ENCODE measurements at regions not wholly inside any gene's neighbourhood (a gene's known extent, or its start where the extent isn't known, plus 50 kb on each side); places are given as distances from the start of the nearest gene placed in this dataset.

DNA sequence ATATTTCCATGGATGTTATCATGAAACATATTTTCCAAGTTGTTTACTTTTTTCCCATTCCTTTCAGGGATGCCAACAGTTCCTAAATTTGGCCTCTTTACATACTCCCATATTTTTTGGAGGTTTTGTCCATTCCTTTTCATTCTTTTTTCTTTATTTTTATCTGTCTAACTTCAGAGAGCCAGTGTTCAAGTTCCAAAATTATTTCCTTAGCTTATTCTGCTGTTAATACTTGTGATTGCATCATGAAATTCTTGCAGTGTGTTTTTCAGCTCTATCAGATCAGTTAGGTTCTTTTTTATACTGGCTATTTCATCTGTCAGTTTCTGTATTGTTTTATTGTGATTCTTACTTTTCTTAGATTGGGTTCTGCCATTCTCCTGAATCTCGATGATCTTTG lies 89.9 kb upstream of the TCF21 start:
- Mint-ChIP-seq H3K9me3 (peaks cover 3 to 11% (median 5%) of the 10 kb centered on the region in 5 donors), H3K4me3 (no peak overlapping the region), H3K27me3 (peaks cover 2 to 7% of the 10 kb centered on the region in 2 donors), H3K27ac (no peak overlapping the region), H3K36me3 (no peaks in the 10 kb centered on the region), H3K4me1 (no peaks in the 10 kb centered on the region)
- CTCF ChIA-PET = no interaction called here
- Histone ChIP-seq H3K4me3 (ENCODE audit: low read length) (no peak overlapping the region), H3K4me1 (ENCODE audit: insufficient read depth, low read length) (no peaks in the 10 kb centered on the region), H3K9me3 (ENCODE audit: low read length) (no peaks in the 10 kb centered on the region), H3K27me3 (ENCODE audit: insufficient read depth, low read length, poor library complexity, severe bottlenecking) (no peaks in the 10 kb centered on the region), H3K27ac (ENCODE audit: low read depth, low read length) (no peak overlapping the region), H3K36me3 (ENCODE audit: insufficient read depth, low read length) (no peaks in the 10 kb centered on the region)
- no peak for DNase-seq
- POLR2A ChIA-PET = no interaction called here

DNA sequence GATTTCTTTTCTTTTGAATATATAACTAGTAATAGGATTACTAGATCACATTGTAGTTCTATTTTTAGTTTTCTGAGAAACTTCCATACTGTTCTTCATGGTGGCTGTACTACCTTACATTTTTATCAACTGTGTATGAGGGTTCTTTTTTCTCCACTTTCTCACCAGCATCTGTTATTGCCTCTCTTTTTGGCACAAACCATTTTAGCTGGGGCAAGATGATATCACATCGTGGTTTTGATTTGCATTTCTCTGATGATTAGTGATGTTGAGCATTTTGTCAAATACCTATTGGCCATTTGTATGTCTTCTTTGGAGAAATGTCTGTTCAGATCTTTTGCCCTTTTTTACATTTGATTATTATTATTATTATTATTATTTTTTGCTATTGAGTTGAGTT lies 86.1 kb upstream of the TCF21 start:
- Histone ChIP-seq H3K27me3 (ENCODE audit: insufficient read depth, low read length, poor library complexity, severe bottlenecking) (no peaks in the 10 kb centered on the region), H3K9me3 (ENCODE audit: low read length) (no peaks in the 10 kb centered on the region), H3K27ac (ENCODE audit: low read depth, low read length) (no peak overlapping the region), H3K4me1 (ENCODE audit: insufficient read depth, low read length) (no peaks in the 10 kb centered on the region), H3K4me3 (ENCODE audit: low read length) (no peak overlapping the region), H3K36me3 (ENCODE audit: insufficient read depth, low read length) (no peaks in the 10 kb centered on the region)
- Mint-ChIP-seq H3K27me3 (peaks cover 7 to 15% of the 10 kb centered on the region in 2 donors), H3K4me3 (no peak overlapping the region), H3K36me3 (no peaks in the 10 kb centered on the region), H3K27ac (no peak overlapping the region), H3K9me3 (peaks cover 3 to 6% (median 5%) of the 10 kb centered on the region in 5 donors), H3K4me1 (no peaks in the 10 kb centered on the region)
- CTCF ChIA-PET = no interaction called here
- DNase-seq = no peak
- POLR2A ChIA-PET = no interaction called here

DNA sequence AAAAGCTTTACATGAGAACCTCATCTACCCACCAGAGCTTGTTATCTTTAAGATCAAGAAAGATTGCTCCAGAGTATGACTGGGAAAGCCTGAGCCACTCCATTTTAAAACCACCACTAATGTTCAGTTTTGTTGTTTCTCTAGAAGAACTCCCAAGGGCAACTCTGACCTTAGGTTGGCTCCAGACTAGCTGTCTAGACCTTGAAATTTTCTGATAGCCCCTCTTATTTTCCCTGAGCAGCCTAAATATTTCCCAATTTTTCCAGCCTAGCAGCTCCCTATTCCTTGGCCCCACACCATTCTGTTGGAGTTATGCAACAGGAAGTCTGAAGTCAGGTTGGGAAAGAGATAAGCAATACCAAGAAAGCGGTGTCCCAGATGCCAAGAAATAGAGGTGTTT lies 84.6 kb upstream of the TCF21 start:
- ChIA-PET CTCF (no interaction called here), POLR2A (no interaction called here)
- Histone ChIP-seq H3K27me3 (ENCODE audit: insufficient read depth, low read length, poor library complexity, severe bottlenecking) (no peaks in the 10 kb centered on the region), H3K27ac (ENCODE audit: low read depth, low read length) (no peak overlapping the region), H3K4me3 (ENCODE audit: low read length) (no peak overlapping the region), H3K4me1 (ENCODE audit: insufficient read depth, low read length) (no peaks in the 10 kb centered on the region), H3K36me3 (ENCODE audit: insufficient read depth, low read length) (no peaks in the 10 kb centered on the region), H3K9me3 (ENCODE audit: low read length) (no peaks in the 10 kb centered on the region)
- no peak for DNase-seq
- Mint-ChIP-seq H3K9me3 (peaks cover 0 to 3% (median under 1%) of the 10 kb centered on the region in 5 donors), H3K36me3 (no peaks in the 10 kb centered on the region), H3K27ac (no peak overlapping the region), H3K4me3 (no peak overlapping the region), H3K27me3 (peaks cover 7 to 15% of the 10 kb centered on the region in 2 donors), H3K4me1 (no peaks in the 10 kb centered on the region)

DNA sequence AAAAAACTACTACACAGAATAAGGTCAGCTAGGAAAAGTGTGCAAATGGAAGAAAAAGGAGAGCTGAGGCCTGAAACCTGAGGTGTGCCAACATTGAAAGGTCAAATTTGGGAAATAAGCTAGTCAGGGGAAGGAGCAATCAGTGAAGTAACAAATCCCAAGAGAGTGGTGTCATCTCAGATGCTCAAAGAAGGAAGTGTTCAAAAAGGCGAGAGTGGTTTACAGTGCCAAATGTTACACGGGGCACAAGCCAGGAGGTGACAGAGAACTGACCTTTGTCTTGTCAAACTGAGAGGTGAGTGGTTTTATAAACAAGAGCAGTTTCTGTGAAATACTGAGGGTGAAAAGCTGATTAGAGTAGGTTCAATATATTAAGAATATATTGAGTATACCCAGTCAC lies 83.0 kb upstream of the TCF21 start:
- Mint-ChIP-seq H3K27me3 (peaks cover 7 to 20% of the 10 kb centered on the region in 2 donors), H3K4me3 (no peak overlapping the region), H3K27ac (no peak overlapping the region), H3K36me3 (no peaks in the 10 kb centered on the region), H3K9me3 (peaks cover 0 to 5% (median 0%) of the 10 kb centered on the region in 5 donors), H3K4me1 (no peaks in the 10 kb centered on the region)
- H3K4me3 ChIP-seq (ENCODE audit: low read length) = no peak overlapping the region
- no peaks in the 10 kb centered on the region for H3K9me3 ChIP-seq (ENCODE audit: low read length)
- H3K4me1 ChIP-seq (ENCODE audit: insufficient read depth, low read length) = no peaks in the 10 kb centered on the region
- ChIA-PET CTCF (no interaction called here), POLR2A (no interaction called here)
- no peak overlapping the region for H3K27ac ChIP-seq (ENCODE audit: low read depth, low read length)
- H3K36me3 ChIP-seq (ENCODE audit: insufficient read depth, low read length) = no peaks in the 10 kb centered on the region
- no peak for DNase-seq
- no peaks in the 10 kb centered on the region for H3K27me3 ChIP-seq (ENCODE audit: insufficient read depth, low read length, poor library complexity, severe bottlenecking)

DNA sequence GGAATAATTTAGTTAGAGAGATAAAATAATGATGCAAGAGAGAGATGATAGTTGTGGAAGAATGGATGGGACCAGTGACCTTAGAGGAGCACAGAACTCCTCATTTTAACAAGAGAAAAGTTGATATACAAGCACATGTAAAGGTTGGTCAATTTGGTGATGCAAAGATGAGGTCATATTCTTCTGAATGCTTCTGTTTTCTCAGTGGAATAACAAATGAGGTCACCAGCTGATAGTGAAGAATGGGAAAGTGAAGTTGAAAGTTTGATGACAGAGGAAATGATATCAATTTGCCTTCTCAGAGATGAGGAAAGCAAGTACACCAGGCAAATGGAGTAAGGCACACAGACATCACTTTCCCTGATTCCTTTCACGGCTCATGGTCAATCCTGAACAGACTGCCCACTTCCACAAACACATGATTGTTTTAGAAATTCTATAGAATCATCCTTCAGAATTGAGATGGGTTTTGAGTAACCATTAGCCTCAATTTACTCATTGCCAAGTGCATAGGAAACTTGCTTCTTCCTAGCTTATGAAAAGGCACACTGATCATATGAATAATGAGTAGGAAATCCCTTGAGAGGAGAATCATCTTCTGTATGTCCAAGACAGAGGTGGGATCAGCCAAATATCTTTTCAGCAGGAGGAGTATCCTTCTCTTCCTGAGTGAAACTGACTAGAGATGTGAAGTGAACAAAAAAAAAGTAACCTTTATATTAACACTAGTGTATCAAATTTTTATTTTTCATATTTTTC lies 82.4 kb upstream of the TCF21 start:
- no peaks in the 10 kb centered on the region for H3K27me3 ChIP-seq (ENCODE audit: insufficient read depth, low read length, poor library complexity, severe bottlenecking)
- ChIA-PET POLR2A (no interaction called here), CTCF (no interaction called here)
- H3K9me3 ChIP-seq (ENCODE audit: low read length) = no peaks in the 10 kb centered on the region
- Mint-ChIP-seq H3K27me3 (peaks cover 10 to 24% of the 10 kb centered on the region in 2 donors), H3K27ac (no peak overlapping the region), H3K4me1 (no peaks in the 10 kb centered on the region), H3K36me3 (no peaks in the 10 kb centered on the region), H3K9me3 (peaks cover 0 to 5% (median 0%) of the 10 kb centered on the region in 5 donors), H3K4me3 (no peak overlapping the region)
- H3K36me3 ChIP-seq (ENCODE audit: insufficient read depth, low read length) = no peaks in the 10 kb centered on the region
- no peak overlapping the region for H3K4me3 ChIP-seq (ENCODE audit: low read length)
- no peak for DNase-seq
- no peak overlapping the region for H3K27ac ChIP-seq (ENCODE audit: low read depth, low read length)
- H3K4me1 ChIP-seq (ENCODE audit: insufficient read depth, low read length) = no peaks in the 10 kb centered on the region

DNA sequence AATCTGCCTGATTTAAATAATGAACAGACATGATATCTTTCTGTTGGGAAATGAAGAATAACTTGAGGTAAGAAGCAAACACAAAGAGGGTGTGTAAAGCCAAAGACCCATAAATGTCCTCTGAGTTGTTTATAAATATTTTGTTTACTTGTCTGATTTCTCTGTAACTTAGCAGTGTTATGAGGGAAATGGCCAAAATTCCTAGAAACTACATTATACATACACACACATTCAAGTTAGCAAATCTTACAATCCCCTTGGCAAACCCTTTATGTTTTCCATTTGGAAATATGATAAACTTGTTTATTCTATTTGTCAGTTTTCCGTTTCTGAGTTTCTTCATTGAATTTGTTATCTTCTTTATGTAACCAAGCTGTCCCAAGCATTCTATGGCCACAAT lies 81.4 kb upstream of the TCF21 start:
- ChIA-PET CTCF (no interaction called here), POLR2A (no interaction called here)
- Histone ChIP-seq H3K4me3 (ENCODE audit: low read length) (no peak overlapping the region), H3K27ac (ENCODE audit: low read depth, low read length) (no peak overlapping the region), H3K27me3 (ENCODE audit: insufficient read depth, low read length, poor library complexity, severe bottlenecking) (no peaks in the 10 kb centered on the region), H3K36me3 (ENCODE audit: insufficient read depth, low read length) (no peaks in the 10 kb centered on the region), H3K4me1 (ENCODE audit: insufficient read depth, low read length) (no peaks in the 10 kb centered on the region), H3K9me3 (ENCODE audit: low read length) (no peaks in the 10 kb centered on the region)
- Mint-ChIP-seq H3K27ac (no peak overlapping the region), H3K9me3 (peaks cover 0 to 5% (median 0%) of the 10 kb centered on the region in 5 donors), H3K27me3 (peaks cover 12 to 22% of the 10 kb centered on the region in 2 donors), H3K4me1 (no peaks in the 10 kb centered on the region), H3K4me3 (no peak overlapping the region), H3K36me3 (no peaks in the 10 kb centered on the region)
- no peak for DNase-seq

DNA sequence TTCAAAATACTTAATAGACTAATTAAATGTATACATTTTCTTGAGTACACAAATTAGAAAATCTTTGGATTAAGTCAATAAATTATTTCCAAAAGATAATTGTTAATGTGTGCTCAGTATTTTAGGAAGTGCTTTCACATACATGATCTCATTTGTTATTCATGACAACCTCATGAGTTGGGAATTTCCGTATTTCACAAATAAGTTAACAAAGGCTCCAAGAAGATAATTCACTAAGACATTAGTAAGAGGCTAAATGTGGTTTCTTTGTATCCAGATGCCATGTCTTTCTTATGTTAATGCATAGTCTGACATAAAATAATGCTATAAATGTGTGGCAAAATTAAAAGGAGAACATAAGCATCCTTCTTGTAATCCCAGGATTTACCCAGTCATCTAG lies 79.5 kb upstream of the TCF21 start:
- ChIA-PET CTCF (no interaction called here), POLR2A (no interaction called here)
- Mint-ChIP-seq H3K36me3 (no peaks in the 10 kb centered on the region), H3K4me1 (no peaks in the 10 kb centered on the region), H3K9me3 (peaks cover 0 to 5% (median 0%) of the 10 kb centered on the region in 5 donors), H3K27me3 (peaks cover 14 to 22% of the 10 kb centered on the region in 2 donors), H3K27ac (no peak overlapping the region), H3K4me3 (no peak overlapping the region)
- Histone ChIP-seq H3K27ac (ENCODE audit: low read depth, low read length) (no peak overlapping the region), H3K4me1 (ENCODE audit: insufficient read depth, low read length) (no peaks in the 10 kb centered on the region), H3K27me3 (ENCODE audit: insufficient read depth, low read length, poor library complexity, severe bottlenecking) (no peaks in the 10 kb centered on the region), H3K4me3 (ENCODE audit: low read length) (no peak overlapping the region), H3K36me3 (ENCODE audit: insufficient read depth, low read length) (no peaks in the 10 kb centered on the region), H3K9me3 (ENCODE audit: low read length) (no peaks in the 10 kb centered on the region)
- DNase-seq = no peak

DNA sequence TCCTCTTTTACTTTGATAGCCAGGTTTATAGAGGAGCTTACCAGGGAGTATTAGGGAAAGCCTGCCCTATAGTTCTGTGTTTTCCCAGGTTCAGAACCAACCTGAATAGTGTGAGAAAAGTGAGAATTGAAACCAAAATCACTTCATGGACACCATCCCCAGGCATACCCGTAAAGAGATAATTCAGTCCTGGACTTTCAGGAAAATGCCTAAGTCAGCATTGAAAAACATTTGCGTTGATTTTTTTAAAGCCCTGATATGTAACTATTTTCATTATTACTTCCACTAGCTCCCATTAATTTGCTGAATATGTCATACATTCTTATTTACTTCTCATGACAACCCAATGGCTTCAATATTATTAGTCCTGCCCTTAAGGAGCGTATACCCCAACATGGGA lies 77.4 kb upstream of the TCF21 start:
- no peak overlapping the region for H3K27ac Mint-ChIP-seq
- peaks cover 0 to 5% (median 0%) of the 10 kb centered on the region in 5 donors for H3K9me3 Mint-ChIP-seq
- H3K27me3 ChIP-seq (ENCODE audit: insufficient read depth, low read length, poor library complexity, severe bottlenecking) = no peaks in the 10 kb centered on the region
- H3K4me1 ChIP-seq (ENCODE audit: insufficient read depth, low read length) = no peaks in the 10 kb centered on the region
- CTCF ChIA-PET = no interaction called here
- H3K36me3 ChIP-seq (ENCODE audit: insufficient read depth, low read length) = no peaks in the 10 kb centered on the region
- H3K4me1 Mint-ChIP-seq = no peaks in the 10 kb centered on the region
- H3K4me3 Mint-ChIP-seq = no peak overlapping the region
- no peak overlapping the region for H3K27ac ChIP-seq (ENCODE audit: low read depth, low read length)
- H3K36me3 Mint-ChIP-seq = no peaks in the 10 kb centered on the region
- peaks cover 7 to 13% of the 10 kb centered on the region in 2 donors for H3K27me3 Mint-ChIP-seq
- DNase-seq = no peak
- no peaks in the 10 kb centered on the region for H3K9me3 ChIP-seq (ENCODE audit: low read length)
- POLR2A ChIA-PET = no interaction called here
- no peak overlapping the region for H3K4me3 ChIP-seq (ENCODE audit: low read length)
